Loucy (cell line): ENCODE measurements at regions not wholly inside any gene's neighbourhood (a gene's known extent, or its start where the extent isn't known, plus 50 kb on each side); places are given as distances from the start of the nearest gene placed in this dataset.

Source experiments
- H2AFZ ChIP-seq: fragments of 200-600 bp; sonication (generic); 2 replicates; pipeline ENCODE4 v1.6.0; 2016; ENCODE audit warnings: antibody characterized with exemption, mild to moderate bottlenecking, low read length, moderate library complexity
- H3F3A ChIP-seq: fragments of 200-600 bp; 2 replicates; pipeline ENCODE4 v1.6.0; 2016; ENCODE audit warnings: antibody characterized with exemption, low read depth, mild to moderate bottlenecking
- H3K27me3 ChIP-seq: fragments of 200-600 bp; sonication (generic); 2 replicates; pipeline ENCODE4 v1.6.1; 2014; ENCODE audit warnings: low read length, mild to moderate bottlenecking; ENCODE audit not compliant: insufficient read depth, poor library complexity, severe bottlenecking
- H3K36me3 ChIP-seq: fragments of 200-600 bp; sonication (generic); 2 replicates; pipeline ENCODE4 v1.6.1; 2016; ENCODE audit warnings: low read length; ENCODE audit not compliant: insufficient read depth
- H3K4me1 ChIP-seq: fragments of 200-600 bp; sonication (generic); 2 replicates; pipeline ENCODE4 v1.5.1; 2014; ENCODE audit warnings: low read length, mild to moderate bottlenecking; ENCODE audit not compliant: insufficient read depth, poor library complexity, severe bottlenecking
- H3K4me2 ChIP-seq: fragments of 200-600 bp; sonication (generic); 2 replicates; pipeline ENCODE4 v1.6.0; 2014; ENCODE audit warnings: antibody characterized with exemption, low read length, low read depth, mild to moderate bottlenecking; ENCODE audit not compliant: poor library complexity, severe bottlenecking
- H3K4me3 ChIP-seq: fragments of 200-600 bp; sonication (generic); 2 replicates; pipeline ENCODE4 v1.5.1; 2014; ENCODE audit warnings: low read length, mild to moderate bottlenecking, mixed read lengths; ENCODE audit not compliant: poor library complexity, severe bottlenecking
- H3K79me2 ChIP-seq: fragments of 200-600 bp; sonication (generic); 2 replicates; pipeline ENCODE4 v1.6.1; 2014; ENCODE audit warnings: low read length; ENCODE audit not compliant: insufficient read depth
- H3K9ac ChIP-seq: fragments of 200-600 bp; sonication (generic); 2 replicates; pipeline ENCODE4 v1.6.0; 2014; ENCODE audit warnings: mild to moderate bottlenecking, low read depth, low read length, moderate library complexity; ENCODE audit not compliant: poor library complexity, severe bottlenecking
- H3K9me2 ChIP-seq: fragments of 200-600 bp; sonication (generic); replicated peaks from 2 replicates; pipeline ENCODE4 v1.6.1; 2016; ENCODE audit warnings: low read depth, low read length, mixed read lengths
- H3K9me3 ChIP-seq: fragments of 200-600 bp; sonication (generic); 2 replicates; pipeline ENCODE4 v1.6.1; 2014; ENCODE audit warnings: mild to moderate bottlenecking, antibody characterized with exemption, low read length, low read depth; ENCODE audit not compliant: insufficient read depth
- H4K20me1 ChIP-seq: fragments of 200-600 bp; sonication (generic); 2 replicates; pipeline ENCODE4 v1.6.0; 2014; ENCODE audit warnings: antibody characterized with exemption, low read length, mild to moderate bottlenecking; ENCODE audit not compliant: insufficient read depth, poor library complexity, severe bottlenecking
- EZH2phosphoT487 ChIP-seq: fragments of 200-600 bp; IDR thresholded peaks from 2 replicates; pipeline ENCODE4 v1.6.1; 2018; ENCODE audit warnings: antibody characterized with exemption, mild to moderate bottlenecking, moderate library complexity, borderline replicate concordance
- TF ChIP-seq, protein P1 (sequence below): fragments of 200-600 bp; sonication (generic); conservative IDR thresholded peaks from 2 replicates; pipeline ENCODE4 v1.5.1; 2014; ENCODE audit warnings: mild to moderate bottlenecking, antibody characterized with exemption, low read length

DNA sequence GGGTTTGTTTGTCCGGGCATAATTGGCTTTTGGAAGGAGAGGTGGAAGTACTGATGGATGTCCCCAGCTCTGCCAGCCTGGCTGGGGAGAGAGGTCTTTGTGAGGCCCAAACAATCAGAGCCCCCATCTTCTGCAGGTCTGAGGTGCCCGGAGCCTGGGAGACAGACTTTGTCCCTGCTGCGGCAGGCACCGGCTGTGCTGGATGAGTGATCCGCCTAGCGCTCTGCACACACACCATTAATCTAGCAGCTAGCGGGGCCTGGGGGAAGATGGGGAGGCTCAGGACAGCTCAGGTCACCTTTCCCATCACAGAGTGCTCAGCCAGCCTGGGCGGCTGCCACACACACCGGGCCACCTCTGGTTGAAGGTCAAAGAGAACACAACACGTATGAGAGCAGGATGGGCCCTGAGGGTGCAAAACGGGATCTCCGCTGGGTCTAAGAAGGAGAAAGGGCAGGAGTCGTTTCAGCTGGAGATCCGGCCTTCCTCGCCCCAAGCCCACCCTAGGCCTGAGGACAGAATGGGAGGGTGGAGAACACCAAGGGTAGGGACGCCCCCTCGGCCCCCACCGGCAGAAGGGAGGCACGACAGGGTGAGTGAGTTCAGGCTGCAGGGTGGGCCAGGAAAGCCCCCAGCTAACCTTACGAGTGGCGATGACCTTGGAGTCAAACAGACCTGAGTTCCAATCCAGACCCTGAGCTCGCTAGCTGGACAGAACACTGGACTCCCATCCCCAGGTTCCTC is 341.8 kb downstream of the NPHP4 start:
- H3K36me3 ChIP-seq = no peaks in the 10 kb centered on the region
- TF ChIP-seq, protein P1, sequence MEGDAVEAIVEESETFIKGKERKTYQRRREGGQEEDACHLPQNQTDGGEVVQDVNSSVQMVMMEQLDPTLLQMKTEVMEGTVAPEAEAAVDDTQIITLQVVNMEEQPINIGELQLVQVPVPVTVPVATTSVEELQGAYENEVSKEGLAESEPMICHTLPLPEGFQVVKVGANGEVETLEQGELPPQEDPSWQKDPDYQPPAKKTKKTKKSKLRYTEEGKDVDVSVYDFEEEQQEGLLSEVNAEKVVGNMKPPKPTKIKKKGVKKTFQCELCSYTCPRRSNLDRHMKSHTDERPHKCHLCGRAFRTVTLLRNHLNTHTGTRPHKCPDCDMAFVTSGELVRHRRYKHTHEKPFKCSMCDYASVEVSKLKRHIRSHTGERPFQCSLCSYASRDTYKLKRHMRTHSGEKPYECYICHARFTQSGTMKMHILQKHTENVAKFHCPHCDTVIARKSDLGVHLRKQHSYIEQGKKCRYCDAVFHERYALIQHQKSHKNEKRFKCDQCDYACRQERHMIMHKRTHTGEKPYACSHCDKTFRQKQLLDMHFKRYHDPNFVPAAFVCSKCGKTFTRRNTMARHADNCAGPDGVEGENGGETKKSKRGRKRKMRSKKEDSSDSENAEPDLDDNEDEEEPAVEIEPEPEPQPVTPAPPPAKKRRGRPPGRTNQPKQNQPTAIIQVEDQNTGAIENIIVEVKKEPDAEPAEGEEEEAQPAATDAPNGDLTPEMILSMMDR = no peak
- no peak for TF ChIP-seq EZH2phosphoT487
- H3K4me1 ChIP-seq = no peaks in the 10 kb centered on the region
- no peak overlapping the region for H3K4me3 ChIP-seq
- no peaks in the 10 kb centered on the region for H3F3A ChIP-seq
- no peak overlapping the region for H3K4me2 ChIP-seq
- no peaks in the 10 kb centered on the region for H3K27me3 ChIP-seq
- no peaks in the 10 kb centered on the region; the same call in 1 of the 2 replicates for H3K9me3 ChIP-seq
- no peaks in the 10 kb centered on the region for H3K9me2 ChIP-seq
- no peak overlapping the region for H3K9ac ChIP-seq
- no peaks in the 10 kb centered on the region for H3K79me2 ChIP-seq
- no peak overlapping the region for H2AFZ ChIP-seq
- H4K20me1 ChIP-seq = no peaks in the 10 kb centered on the region

DNA sequence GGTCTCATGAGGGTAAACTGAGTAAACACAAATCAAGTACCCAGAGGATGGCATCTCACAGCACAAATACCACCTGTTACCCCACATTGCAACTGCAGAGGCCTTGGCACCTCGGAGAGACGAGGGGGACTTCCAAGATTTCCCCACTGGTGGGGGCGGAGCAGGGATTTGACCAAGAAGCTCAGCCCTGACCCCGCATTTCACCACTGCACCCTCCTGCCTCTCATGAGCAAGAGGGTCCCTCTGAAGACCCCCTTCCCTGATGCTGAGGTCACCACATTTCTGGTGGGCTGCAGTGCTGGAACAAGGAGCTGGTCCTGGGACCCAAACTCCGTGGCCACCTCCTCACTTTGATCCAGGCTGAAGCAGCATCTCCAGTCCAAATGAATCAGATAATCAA is 342.4 kb downstream of the NPHP4 start:
- H3K9ac ChIP-seq = no peak overlapping the region
- no peak overlapping the region for H3K4me3 ChIP-seq
- H3K79me2 ChIP-seq = no peaks in the 10 kb centered on the region
- no peaks in the 10 kb centered on the region for H3K36me3 ChIP-seq
- H4K20me1 ChIP-seq = no peaks in the 10 kb centered on the region
- H2AFZ ChIP-seq = no peak overlapping the region
- no peak for TF ChIP-seq EZH2phosphoT487
- TF ChIP-seq, protein P1 = no peak
- no peaks in the 10 kb centered on the region for H3K27me3 ChIP-seq
- no peaks in the 10 kb centered on the region for H3F3A ChIP-seq
- H3K9me2 ChIP-seq = no peaks in the 10 kb centered on the region
- H3K4me1 ChIP-seq = no peaks in the 10 kb centered on the region
- H3K4me2 ChIP-seq = no peak overlapping the region
- H3K9me3 ChIP-seq = no peaks in the 10 kb centered on the region; the same call in 1 of the 2 replicates

DNA sequence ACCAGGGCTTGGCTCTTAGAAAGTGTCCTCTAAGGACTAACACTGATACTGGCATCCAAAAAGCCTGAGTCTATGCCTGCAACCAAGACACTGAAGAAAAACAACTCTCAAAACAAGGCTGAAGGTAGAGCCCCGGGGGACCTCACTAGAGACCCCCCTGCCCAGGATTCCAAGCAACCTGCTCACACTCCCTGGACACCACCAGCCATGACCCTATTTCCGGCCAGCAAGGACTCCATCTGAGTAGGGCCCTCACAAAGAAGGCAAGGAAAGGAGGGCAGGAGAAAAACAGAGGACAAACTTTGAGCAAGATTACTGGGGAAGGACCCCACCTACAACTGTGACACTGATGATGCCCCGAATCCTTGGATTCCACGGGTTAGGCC is 343.1 kb downstream of the NPHP4 start:
- H3K9me2 ChIP-seq = no peaks in the 10 kb centered on the region
- H3K9ac ChIP-seq = no peak overlapping the region
- H3K79me2 ChIP-seq = no peaks in the 10 kb centered on the region
- H3K36me3 ChIP-seq = no peaks in the 10 kb centered on the region
- H3F3A ChIP-seq = no peaks in the 10 kb centered on the region
- H3K4me3 ChIP-seq = no peak overlapping the region
- no peak overlapping the region for H2AFZ ChIP-seq
- H4K20me1 ChIP-seq = no peaks in the 10 kb centered on the region
- H3K27me3 ChIP-seq = no peaks in the 10 kb centered on the region
- no peaks in the 10 kb centered on the region for H3K4me1 ChIP-seq
- no peak for TF ChIP-seq EZH2phosphoT487
- TF ChIP-seq, protein P1 = no peak
- no peaks in the 10 kb centered on the region; the same call in 1 of the 2 replicates for H3K9me3 ChIP-seq
- no peak overlapping the region for H3K4me2 ChIP-seq
